ENCODE measurements at regions not wholly inside any gene's neighbourhood (a gene's known extent, or its start where the extent isn't known, plus 50 kb on each side); places are given as distances from the start of the nearest gene placed in this dataset.

DNA sequence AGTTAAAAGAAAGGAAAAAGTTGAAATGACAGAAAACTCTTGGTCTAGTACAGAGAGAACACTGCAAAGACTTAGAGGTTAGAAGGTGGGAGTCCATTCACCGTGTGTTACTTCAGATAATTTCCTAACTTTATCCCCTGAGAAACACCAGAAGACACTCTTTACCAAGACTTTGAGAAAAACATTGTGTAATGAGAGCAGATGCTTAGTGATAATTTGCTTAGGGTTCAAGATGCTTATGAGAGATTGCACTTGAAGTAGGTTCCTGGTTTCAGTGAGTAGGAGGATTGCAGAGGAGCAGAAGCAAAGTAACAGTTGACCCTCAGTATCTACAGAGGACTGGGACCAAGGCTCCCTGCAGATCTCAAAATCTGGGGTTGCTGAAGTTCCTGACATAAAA is 594.1 kb downstream of the NR2F2 start:
- CTCF ChIA-PET = no interaction called here
- no peaks in the 10 kb centered on the region for H3K4me1 ChIP-seq (ENCODE audit: control insufficient read depth, insufficient read depth, low read length)
- H2AK9ac ChIP-seq (replicated peaks; ENCODE audit: low read depth, low read length, poor library complexity) = no peak overlapping the region
- intact Hi-C loops (cut with micrococcal nuclease) = no loop called here
- H2BK20ac ChIP-seq (ENCODE audit: low read depth, low read length) = no peak overlapping the region
- POLR2A ChIA-PET (ENCODE audit: unreplicated experiment) = no interaction called here
- H3K14ac ChIP-seq (replicated peaks; ENCODE audit: low read depth, low read length) = no peak overlapping the region
- no peaks in the 10 kb centered on the region for H3K36me3 ChIP-seq (ENCODE audit: control insufficient read depth, insufficient read depth, low read length)
- in situ Hi-C loops (cut with MboI; ENCODE audit: low sequenced_read_pairs) = no loop called here
- TF ChIP-seq RAD21 (IDR thresholded peaks at IDR 0.05; ENCODE audit: low read length) = no peak
- TF ChIP-seq BHLHE40 (IDR thresholded peaks at IDR 0.05; ENCODE audit: low read depth, low read length) = no peak
- no peak for TF ChIP-seq RFX5 (IDR thresholded peaks at IDR 0.05; ENCODE audit: low read depth, low read length)
- no peak for TF ChIP-seq FOS (IDR thresholded peaks at IDR 0.05; ENCODE audit: low read depth, low read length)
- no peak for DNase-seq
- no peak overlapping the region for H3K4ac ChIP-seq (ENCODE audit: low read depth, low read length)
- H3K4me3 ChIP-seq (ENCODE audit: insufficient read depth, low read depth, low read length) = no peak overlapping the region
- dilution Hi-C loops (cut with HindIII; ENCODE audit: low sequenced_read_pairs, unreplicated experiment) = no loop called here
- no peak overlapping the region for H2BK15ac ChIP-seq (ENCODE audit: low read depth, low read length)
- no peak overlapping the region for H3K27ac ChIP-seq (ENCODE audit: insufficient read depth, low read length)
- H3K9ac ChIP-seq (ENCODE audit: low read depth, low read length) = no peak overlapping the region
- no peak overlapping the region for H2AFZ ChIP-seq (replicated peaks; ENCODE audit: low read length, poor library complexity)
- no peak overlapping the region for H3K23ac ChIP-seq (ENCODE audit: low read depth, low read length)
- no TSS peak for BruUV-seq (replicated peaks)
- no peaks in the 10 kb centered on the region for H3K9me1 ChIP-seq (ENCODE audit: insufficient read depth, low read length)
- no peak overlapping the region for H2BK5ac ChIP-seq (ENCODE audit: low read depth, low read length, poor library complexity, severe bottlenecking)
- H2BK120ac ChIP-seq (ENCODE audit: low read depth, low read length) = no peak overlapping the region
- H4K20me1 ChIP-seq (ENCODE audit: insufficient read depth, low read length) = no peaks in the 10 kb centered on the region
- no peaks in the 10 kb centered on the region for H3K79me1 ChIP-seq (ENCODE audit: low read depth in 1 of 2, low read length in 2 of 2)
- ATAC-seq (ENCODE audit: low read depth) = no peak
- peaks cover 3% of the 10 kb centered on the region for H3K9me3 ChIP-seq (ENCODE audit: control insufficient read depth, insufficient read depth, low read length)
- H2AK5ac ChIP-seq (ENCODE audit: low read depth, low read length) = no peak overlapping the region
- no peak overlapping the region for H3K4me2 ChIP-seq (ENCODE audit: low read depth, low read length)
- no CpG with 5 or more reads among the region's 1 CpG for whole genome bisulfite sequencing, 2 experiments (ENCODE audit: extremely low coverage in 2 of 2, insufficient read length in 1 of 2)
- H4K8ac ChIP-seq (ENCODE audit: low read depth in 2 of 2, low read length in 2 of 2) = no peak overlapping the region
- H3K56ac ChIP-seq (ENCODE audit: extremely low read depth, insufficient read depth, low read length) = no peak overlapping the region
- H4K91ac ChIP-seq (ENCODE audit: insufficient read depth, low read depth, low read length) = no peak overlapping the region
- H4K5ac ChIP-seq (ENCODE audit: low read depth, low read length) = no peak overlapping the region
- H3K27me3 ChIP-seq (ENCODE audit: control insufficient read depth, insufficient read depth, low read length) = no peaks in the 10 kb centered on the region
- no peak overlapping the region for H3K18ac ChIP-seq (ENCODE audit: low read depth, low read length)

Data from IMR-90 (cell line).